Vagina (tissue), 2 donors: ENCODE measurements at regions not wholly inside any gene's neighbourhood (a gene's known extent, or its start where the extent isn't known, plus 50 kb on each side); places are given as distances from the start of the nearest gene placed in this dataset.

Experiments used
- DNase-seq, 2 donors: peaks; one replicate each; pipeline ENCODE4 v3.0.0-alpha.2; 2017; ENCODE audit errors: extremely low spot score in 2 of 2
- H3K27ac ChIP-seq: fragments of 200-600 bp; sonication (generic); one replicate; pipeline ENCODE4 v1.5.1; 2019
- H3K27me3 ChIP-seq: fragments of 200-600 bp; sonication (generic); one replicate; pipeline ENCODE4 v1.5.1; 2019
- H3K36me3 ChIP-seq, 2 donors: fragments of 200-600 bp; sonication (generic); one replicate each; pipeline ENCODE4 v1.5.1; 2017 to 2019
- H3K4me1 ChIP-seq: fragments of 200-600 bp; sonication (generic); one replicate; pipeline ENCODE4 v1.5.1; 2019
- H3K4me3 ChIP-seq, 2 donors: fragments of 200-600 bp; sonication (generic); 1 replicate in 1 of 2; 2 replicates in 1 of 2; pipeline ENCODE4 v1.5.1; 2016 to 2019
- H3K9me3 ChIP-seq: fragments of 200-600 bp; sonication (generic); one replicate; pipeline ENCODE4 v1.5.1; 2019
- POLR2A ChIP-seq, 2 donors: fragments of 450-650 bp; IDR thresholded peaks; one replicate each; pipeline ENCODE4 v1.6.1; 2017; ENCODE audit warnings: antibody characterized with exemption in 2 of 2, mild to moderate bottlenecking in 2 of 2, moderate library complexity in 2 of 2
- POLR2AphosphoS5 ChIP-seq, 2 donors: sonication (generic); formaldehyde crosslinking; IDR thresholded peaks; one replicate each; pipeline ENCODE4 v1.9.0; 2017; ENCODE audit warnings: antibody characterized with exemption in 2 of 2, mild to moderate bottlenecking in 2 of 2, low read depth in 1 of 2; ENCODE audit not compliant: insufficient read depth in 1 of 2
- intact Hi-C: fragments of 100-400 bp; cut with DNase I; formaldehyde crosslinking; loops from one replicate; pipeline ENCODE4 v1.15.1; 2023
- TF ChIP-seq, protein P1 (sequence below), 3 experiments: fragments of 450-650 bp in 2 of 3; fragments of 200-600 bp in 1 of 3; sonication (generic) in 1 of 3; IDR thresholded peaks; one replicate each; pipeline ENCODE4 v1.5.1; 2017 to 2019; ENCODE audit warnings: antibody characterized with exemption in 3 of 3, mild to moderate bottlenecking in 2 of 3, moderate library complexity in 2 of 3

DNA sequence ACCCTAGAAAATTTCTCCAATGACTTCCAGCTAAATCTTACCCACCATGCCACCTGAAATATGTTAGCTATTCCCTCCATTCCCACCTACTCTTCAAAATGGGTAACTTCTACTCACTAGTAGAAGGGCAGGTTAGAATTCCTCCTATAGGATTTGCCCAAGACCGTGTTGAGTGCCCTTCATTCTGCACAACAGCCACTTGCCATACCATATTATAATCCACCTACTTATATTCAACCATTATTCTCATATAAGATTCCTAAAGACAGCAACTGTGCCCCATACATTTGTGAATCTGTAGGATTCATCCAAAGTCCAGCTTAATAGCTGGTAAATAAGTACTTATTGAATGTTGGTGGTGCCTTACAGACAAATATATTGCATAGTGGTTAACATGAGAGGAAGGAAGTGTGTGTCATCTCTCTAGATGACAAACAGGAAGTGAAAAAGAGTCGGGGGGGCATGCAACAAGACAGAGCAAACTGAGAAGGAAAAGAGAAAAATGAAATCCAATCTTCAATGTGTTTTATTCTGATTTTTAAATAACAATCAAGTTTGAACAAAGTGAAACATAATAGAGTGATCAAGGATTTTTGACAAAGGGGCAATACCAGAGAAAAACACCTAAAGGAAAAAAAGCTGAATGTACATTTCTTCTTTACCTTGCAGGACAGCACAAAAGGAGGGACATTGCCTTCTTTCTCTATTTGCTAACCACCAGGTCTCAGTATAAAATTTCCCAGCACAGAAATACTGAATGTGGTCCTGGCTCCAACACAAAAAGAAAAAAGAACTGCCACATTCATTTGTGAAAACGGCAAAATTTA, 389.3 kb upstream of the USP15 start:
- intact Hi-C loops: no loop called here
- Histone ChIP-seq H3K4me3 (no peak overlapping the region), H3K27ac (no peak overlapping the region), H3K9me3 (no peaks in the 10 kb centered on the region), H3K36me3 (no peaks in the 10 kb centered on the region), H3K27me3 (no peaks in the 10 kb centered on the region), H3K4me1 (no peaks in the 10 kb centered on the region)
- TF ChIP-seq, protein P1, sequence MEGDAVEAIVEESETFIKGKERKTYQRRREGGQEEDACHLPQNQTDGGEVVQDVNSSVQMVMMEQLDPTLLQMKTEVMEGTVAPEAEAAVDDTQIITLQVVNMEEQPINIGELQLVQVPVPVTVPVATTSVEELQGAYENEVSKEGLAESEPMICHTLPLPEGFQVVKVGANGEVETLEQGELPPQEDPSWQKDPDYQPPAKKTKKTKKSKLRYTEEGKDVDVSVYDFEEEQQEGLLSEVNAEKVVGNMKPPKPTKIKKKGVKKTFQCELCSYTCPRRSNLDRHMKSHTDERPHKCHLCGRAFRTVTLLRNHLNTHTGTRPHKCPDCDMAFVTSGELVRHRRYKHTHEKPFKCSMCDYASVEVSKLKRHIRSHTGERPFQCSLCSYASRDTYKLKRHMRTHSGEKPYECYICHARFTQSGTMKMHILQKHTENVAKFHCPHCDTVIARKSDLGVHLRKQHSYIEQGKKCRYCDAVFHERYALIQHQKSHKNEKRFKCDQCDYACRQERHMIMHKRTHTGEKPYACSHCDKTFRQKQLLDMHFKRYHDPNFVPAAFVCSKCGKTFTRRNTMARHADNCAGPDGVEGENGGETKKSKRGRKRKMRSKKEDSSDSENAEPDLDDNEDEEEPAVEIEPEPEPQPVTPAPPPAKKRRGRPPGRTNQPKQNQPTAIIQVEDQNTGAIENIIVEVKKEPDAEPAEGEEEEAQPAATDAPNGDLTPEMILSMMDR (IDR thresholded peaks at IDR 0.05): no peak
- TF ChIP-seq POLR2AphosphoS5 (IDR thresholded peaks at IDR 0.05; ENCODE audit: insufficient read depth in 1 of 2, low read depth in 1 of 2) (no peak), POLR2A (IDR thresholded peaks at IDR 0.05) (no peak)
- DNase-seq: no peak

DNA sequence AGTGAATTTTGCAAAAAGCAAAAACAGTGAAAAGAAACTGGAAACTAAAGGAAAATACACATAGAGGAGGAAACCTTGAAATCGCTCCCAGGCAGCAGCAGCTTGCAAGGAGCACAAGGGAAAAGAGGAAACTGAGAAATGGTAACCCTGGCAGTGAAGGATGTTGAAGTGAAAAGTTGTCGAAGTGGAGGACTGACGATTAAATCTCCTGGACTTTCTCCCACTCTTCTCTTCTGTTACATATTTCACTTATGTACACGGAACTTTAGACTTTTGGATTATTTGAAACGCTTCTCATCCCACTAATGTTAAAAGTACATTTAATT, 388.8 kb upstream of the USP15 start:
- TF ChIP-seq, protein P1 (IDR thresholded peaks at IDR 0.05): no peak
- TF ChIP-seq POLR2A (IDR thresholded peaks at IDR 0.05) (no peak), POLR2AphosphoS5 (IDR thresholded peaks at IDR 0.05; ENCODE audit: insufficient read depth in 1 of 2, low read depth in 1 of 2) (no peak)
- intact Hi-C loops: no loop called here
- Histone ChIP-seq H3K4me1 (no peaks in the 10 kb centered on the region), H3K27me3 (no peaks in the 10 kb centered on the region), H3K27ac (no peak overlapping the region), H3K9me3 (no peaks in the 10 kb centered on the region), H3K36me3 (no peaks in the 10 kb centered on the region), H3K4me3 (no peak overlapping the region)
- no peak for DNase-seq

GRCh38 chr12:61879229-61879628, 381.0 kb upstream of the USP15 start:
- Histone ChIP-seq H3K27ac (no peak overlapping the region), H3K4me1 (no peaks in the 10 kb centered on the region), H3K4me3 (no peak overlapping the region), H3K27me3 (no peaks in the 10 kb centered on the region), H3K36me3 (no peaks in the 10 kb centered on the region), H3K9me3 (no peaks in the 10 kb centered on the region)
- DNase-seq: no peak
- TF ChIP-seq POLR2A (IDR thresholded peaks at IDR 0.05): no peak
- TF ChIP-seq, protein P1 (IDR thresholded peaks at IDR 0.05): no peak
- TF ChIP-seq POLR2AphosphoS5 (IDR thresholded peaks at IDR 0.05; ENCODE audit: insufficient read depth in 1 of 2, low read depth in 1 of 2): no peak
- intact Hi-C loops: no loop called here

DNA sequence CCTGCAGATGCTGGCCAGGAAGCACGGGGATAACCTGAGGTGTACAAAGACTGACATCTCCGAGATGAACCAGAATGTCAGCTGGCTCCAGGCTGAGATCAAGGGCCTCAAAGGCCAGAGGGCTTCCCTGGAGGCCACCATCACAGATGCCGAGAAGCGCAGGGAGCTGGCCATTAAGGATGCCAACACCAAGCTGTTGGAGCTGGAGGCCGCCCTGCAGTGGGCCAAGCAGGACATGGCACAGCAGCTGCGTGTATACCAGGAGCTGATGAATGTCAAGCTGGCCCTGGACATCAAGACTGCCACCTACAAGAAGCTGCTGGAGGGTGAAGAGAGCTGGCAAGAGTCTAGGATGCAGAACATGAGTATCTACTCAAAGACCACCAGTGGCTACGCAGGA, 380.0 kb upstream of the USP15 start:
- Histone ChIP-seq H3K9me3 (no peaks in the 10 kb centered on the region), H3K27me3 (no peaks in the 10 kb centered on the region), H3K27ac (no peak overlapping the region), H3K36me3 (no peaks in the 10 kb centered on the region), H3K4me1 (no peaks in the 10 kb centered on the region), H3K4me3 (no peak overlapping the region)
- intact Hi-C loops: no loop called here
- no peak for DNase-seq
- no peak for TF ChIP-seq POLR2AphosphoS5 (IDR thresholded peaks at IDR 0.05; ENCODE audit: insufficient read depth in 1 of 2, low read depth in 1 of 2)
- no peak for TF ChIP-seq POLR2A (IDR thresholded peaks at IDR 0.05)
- TF ChIP-seq, protein P1 (IDR thresholded peaks at IDR 0.05): no peak

DNA sequence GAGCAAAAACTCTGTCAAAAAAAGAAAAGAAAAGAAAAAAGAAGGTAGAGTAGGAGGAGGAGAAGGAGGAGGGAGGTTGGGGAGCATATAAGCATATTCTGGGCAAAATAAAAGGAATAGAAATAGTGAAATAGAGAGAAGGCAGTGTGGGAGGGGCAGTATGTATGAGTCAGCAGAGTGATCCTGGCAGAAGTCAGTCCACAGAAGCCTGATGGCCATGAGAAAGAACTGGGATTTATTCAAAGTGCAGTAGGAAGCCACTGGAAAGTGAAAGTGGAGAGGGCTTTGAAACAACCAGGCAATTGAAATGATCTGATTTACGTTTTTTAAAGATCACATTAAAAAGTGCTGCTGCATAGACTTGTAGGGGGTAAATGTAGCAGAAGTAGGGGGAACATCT, 368.6 kb upstream of the USP15 start:
- H3K27ac ChIP-seq: no peak overlapping the region
- H3K4me3 ChIP-seq: no peak overlapping the region
- H3K9me3 ChIP-seq: no peaks in the 10 kb centered on the region
- intact Hi-C loops: no loop called here
- no peaks in the 10 kb centered on the region for H3K36me3 ChIP-seq
- DNase-seq: no peak
- TF ChIP-seq POLR2AphosphoS5 (IDR thresholded peaks at IDR 0.05; ENCODE audit: insufficient read depth in 1 of 2, low read depth in 1 of 2) (no peak), POLR2A (IDR thresholded peaks at IDR 0.05) (no peak)
- TF ChIP-seq, protein P1 (IDR thresholded peaks at IDR 0.05): no peak
- H3K4me1 ChIP-seq: no peaks in the 10 kb centered on the region
- no peaks in the 10 kb centered on the region for H3K27me3 ChIP-seq
